Caki2 (cell line): ENCODE measurements at regions not wholly inside any gene's neighbourhood (a gene's known extent, or its start where the extent isn't known, plus 50 kb on each side); places are given as distances from the start of the nearest gene placed in this dataset.
"Not testable (repeated sequence)": the region's sequence is repeated elsewhere in the genome, so short reads cannot be mapped to it uniquely, and the experiment has no call there.

Experiments used
- DNase-seq: peaks from one replicate; pipeline ENCODE4 v3.0.0-alpha.2; 2015; ENCODE audit warnings: low read depth
- in situ Hi-C: cut with HindIII; loops from 2 replicates; pipeline ENCODE4 v1.10.0; 2016; ENCODE audit warnings: low sequenced_read_pairs, low pct_unique_long_range_greater_than_20kb, mixed read lengths

DNA sequence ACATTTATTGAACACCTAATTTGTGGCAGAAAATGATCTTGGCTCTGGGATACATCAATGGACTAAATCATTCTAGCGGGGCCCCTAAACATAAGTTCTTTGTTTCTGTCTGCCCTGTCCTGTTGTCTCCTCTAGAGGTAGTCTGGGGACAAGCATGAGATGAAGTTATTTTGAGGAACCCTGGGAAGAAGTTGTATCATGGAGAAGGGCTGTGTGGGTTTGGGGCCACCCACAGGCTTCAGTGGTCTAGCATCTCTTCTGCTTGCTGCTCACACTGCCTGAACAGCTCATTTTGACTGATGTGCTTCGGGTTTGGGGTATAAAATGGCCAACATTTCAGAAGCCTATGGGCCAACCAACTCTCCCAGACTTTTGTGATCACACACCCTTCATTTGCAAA is 50.3 kb upstream of the OSBPL11 start:
- DNase-seq: no peak
- in situ Hi-C loops: no loop called here

- no peak for DNase-seq
- in situ Hi-C loops: no loop called here
These were observed 51.3 kb upstream of the OSBPL11 start for GRCh38 chr3:125646581-125646980.

GRCh38 chr3:125647318-125648014 is 52.2 kb upstream of the OSBPL11 start:
- no peak for DNase-seq
- in situ Hi-C loops: no loop called here

DNA sequence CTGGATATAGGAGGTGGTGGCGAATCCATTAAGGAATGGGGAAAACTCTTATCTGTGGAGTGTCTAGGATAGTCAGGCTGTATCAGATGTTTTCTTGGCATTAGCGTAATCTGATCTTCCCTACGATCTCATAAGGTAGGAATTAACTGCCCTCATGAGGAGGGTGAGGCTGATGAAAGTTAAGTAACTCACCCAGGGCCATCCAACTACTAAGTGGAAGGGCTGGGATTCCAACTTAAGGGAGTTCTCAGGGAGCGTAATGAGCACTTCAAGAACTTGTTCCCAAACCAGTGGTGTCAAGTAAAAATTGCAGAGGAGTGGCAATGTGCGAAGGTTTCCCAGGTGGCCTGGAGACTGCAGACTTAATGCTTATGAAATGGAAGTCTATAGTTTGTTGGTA is 55.9 kb upstream of the OSBPL11 start:
- peak; percentile 14 for DNase-seq
- in situ Hi-C loops: no loop called here

DNA sequence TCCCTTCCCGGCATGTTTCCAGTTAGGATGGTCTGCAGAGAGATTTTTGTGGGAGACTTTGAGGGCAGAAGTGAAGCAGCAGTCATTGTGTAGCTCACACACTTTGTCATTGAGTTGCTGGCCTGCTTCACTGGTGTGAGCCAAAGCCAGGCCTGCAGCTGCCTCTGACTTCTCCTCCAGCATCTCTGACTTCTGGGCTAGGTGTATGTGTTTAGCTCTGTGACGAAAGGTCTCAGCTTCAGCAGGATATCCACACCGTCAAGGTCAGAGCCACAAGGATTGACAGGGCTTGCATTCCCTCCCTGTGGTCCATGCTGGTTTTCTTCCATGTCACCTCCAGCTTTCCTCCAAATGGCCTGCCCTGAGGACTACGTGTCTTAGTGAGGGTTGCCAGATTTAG is 57.1 kb upstream of the OSBPL11 start:
- in situ Hi-C loops: no loop called here
- DNase-seq: no peak

GRCh38 chr3:125654526-125654925 is 59.2 kb upstream of the OSBPL11 start:
- DNase-seq: no peak
- in situ Hi-C loops: no loop called here

GRCh38 chr3:125662675-125663074 is 67.4 kb upstream of the OSBPL11 start:
- in situ Hi-C loops: no loop called here
- no peak for DNase-seq

GRCh38 chr3:125670352-125670751 is 75.1 kb upstream of the OSBPL11 start:
- no peak for DNase-seq

DNA sequence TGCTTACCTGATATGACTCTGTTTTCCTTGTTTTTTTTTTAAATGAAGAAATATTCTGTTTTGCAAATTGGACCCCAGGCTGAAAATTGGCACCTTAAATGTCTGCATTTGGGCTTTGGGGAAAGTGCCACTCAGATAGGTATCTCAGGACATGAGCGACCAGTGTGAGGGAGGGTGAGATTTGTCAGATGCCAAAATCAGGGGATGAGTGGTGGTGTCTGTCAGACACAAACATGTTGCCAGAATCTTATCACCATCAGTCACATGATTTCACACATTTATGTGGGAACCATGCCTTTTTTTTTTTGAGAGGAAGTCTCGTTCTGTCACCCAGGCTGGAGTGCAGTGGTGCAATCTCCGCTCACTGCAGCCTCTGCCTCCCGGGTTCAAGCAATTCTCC is 75.6 kb upstream of the OSBPL11 start:
- in situ Hi-C loops: no loop called here
- DNase-seq: no peak

More at GRCh38 chr3:125670352-125670751, 75.1 kb upstream of the OSBPL11 start:
- in situ Hi-C loops: no loop called here

DNA sequence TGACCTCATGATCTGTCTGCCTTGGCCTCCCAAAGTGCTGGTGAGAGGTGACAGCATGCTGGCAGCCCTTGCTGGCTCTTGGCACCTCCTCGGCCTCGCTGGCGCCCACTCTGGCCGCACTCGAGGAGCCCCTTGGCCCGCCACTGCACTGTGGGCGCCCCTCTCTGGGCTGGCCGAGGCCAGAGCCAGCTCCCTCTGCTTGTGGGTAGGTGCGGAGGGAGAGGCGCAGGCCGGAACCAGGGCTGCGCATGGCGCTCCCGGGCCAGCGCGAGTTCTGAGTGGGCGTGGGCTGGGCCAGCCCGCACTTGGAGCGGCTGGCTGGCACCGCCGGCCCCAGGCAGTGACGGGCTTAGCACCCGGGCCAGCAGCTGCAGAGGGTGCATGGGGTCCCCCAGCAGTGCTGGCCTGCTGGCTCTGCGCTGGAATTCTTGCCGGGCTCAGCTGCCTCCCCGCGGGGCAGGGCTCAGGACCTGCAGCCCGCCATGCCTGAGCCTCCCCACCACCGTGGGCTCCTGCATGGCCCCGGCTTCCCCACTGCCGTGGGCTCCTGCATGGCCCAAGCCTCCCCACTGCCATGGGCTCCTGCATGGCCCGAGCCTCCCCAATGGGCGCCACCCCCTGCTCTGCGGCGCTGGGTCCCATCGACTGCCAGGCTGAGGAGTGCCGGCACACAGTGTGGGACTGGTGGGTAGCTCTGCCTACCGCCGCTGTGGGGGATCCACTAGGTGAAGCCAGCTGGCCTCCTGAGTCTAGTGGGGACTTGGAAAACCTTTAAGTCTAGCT is 76.4 kb upstream of the OSBPL11 start:
- no peak for DNase-seq
- in situ Hi-C loops: no loop called here

DNA sequence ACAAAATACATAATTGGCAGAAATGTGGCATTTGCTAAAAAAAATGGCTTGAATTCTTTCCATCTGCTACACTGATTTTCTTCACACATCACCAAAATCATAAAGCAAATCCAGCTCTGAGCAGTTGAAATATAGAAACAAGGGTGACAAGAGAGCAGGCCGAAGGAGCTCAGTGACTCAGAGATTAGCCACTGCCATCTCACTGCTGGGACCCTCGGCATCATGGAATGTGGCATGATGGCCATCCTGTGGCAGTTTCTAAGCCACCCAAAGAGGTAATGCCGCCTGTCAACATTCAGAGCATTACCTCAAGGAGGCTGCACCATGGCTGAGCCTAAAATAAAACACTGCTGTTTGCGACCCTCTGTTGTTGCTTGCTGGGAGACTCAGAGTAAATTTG is 80.5 kb upstream of the OSBPL11 start:
- DNase-seq: no peak
- in situ Hi-C loops: no loop called here

GRCh38 chr3:125679258-125679657 is 84.0 kb upstream of the OSBPL11 start:
- in situ Hi-C loops: no loop called here
- DNase-seq: no peak

DNA sequence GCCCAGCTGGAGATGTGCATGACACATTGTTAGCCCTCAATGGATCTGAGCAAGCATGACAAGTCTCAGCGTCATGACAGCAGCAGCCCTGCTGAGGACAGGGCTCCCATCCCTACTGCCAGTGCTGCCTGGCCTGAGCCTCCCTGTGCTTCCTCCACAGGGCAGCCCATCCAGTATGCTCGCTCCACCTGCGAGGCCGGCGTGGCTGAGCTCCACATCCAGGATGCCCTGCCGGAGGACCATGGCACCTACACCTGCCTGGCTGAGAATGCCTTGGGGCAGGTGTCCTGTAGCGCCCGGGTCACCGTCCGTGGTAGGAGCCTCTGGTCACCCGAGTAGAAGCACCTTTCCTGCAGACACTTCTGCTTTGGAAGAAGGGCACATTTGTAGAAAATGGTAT is 85.8 kb upstream of the OSBPL11 start:
- in situ Hi-C loops: no loop called here
- DNase-seq: no peak

DNA sequence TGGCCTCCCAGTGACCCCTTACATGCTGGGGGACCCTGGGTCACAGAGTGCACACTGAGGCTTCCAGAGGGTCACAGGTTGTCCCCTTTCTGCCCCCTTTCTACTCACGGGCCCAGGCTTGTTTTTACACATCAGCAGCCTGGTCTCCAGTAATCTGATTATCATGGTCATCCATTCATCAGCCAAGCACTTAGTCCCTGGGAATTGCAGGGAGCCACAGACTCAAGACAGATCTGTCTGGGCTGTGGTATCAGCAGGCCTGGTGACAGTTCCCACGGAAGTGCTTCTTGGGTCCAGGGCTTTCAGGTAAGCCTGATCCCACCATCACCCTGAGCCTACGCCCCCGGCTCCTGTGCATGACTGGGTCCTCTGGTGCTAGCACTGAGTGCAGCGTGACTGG is 86.6 kb upstream of the OSBPL11 start:
- in situ Hi-C loops, DNase-seq: not testable (repeated sequence)

- DNase-seq, in situ Hi-C loops: not testable (repeated sequence)
These were observed 87.3 kb upstream of the OSBPL11 start for GRCh38 chr3:125682610-125683009.

GRCh38 chr3:125683067-125683829 is 88.0 kb upstream of the OSBPL11 start:
- DNase-seq: no peak
- in situ Hi-C loops: no loop called here

GRCh38 chr3:125684199-125684598 is 88.9 kb upstream of the OSBPL11 start:
- no peak for DNase-seq
- in situ Hi-C loops: no loop called here

- in situ Hi-C loops, DNase-seq: not testable (repeated sequence)
These were observed 90.4 kb upstream of the OSBPL11 start for GRCh38 chr3:125685741-125686140.

DNA sequence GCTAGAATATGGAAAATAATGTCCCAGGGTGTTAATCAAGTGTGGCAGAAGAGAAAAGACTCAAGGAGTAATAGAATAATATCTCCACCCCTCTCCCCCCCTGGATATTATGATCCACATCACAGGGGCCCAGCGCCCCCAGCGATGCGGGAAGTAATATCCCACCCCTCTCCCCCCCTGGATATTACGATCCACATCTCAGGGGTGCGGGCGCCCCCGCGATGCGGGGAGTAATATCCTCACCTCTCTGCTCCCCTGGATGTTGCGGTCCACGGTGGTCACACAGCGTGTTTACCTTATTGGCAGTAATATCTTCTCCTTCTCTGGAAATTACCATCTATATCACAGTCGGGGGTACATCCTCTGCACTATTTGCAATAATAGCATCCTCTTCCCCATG is 97.1 kb upstream of the OSBPL11 start:
- no peak for DNase-seq
- in situ Hi-C loops: no loop called here
